Adrenal gland (tissue), 9 donors: ENCODE measurements at regions not wholly inside any gene's neighbourhood (a gene's known extent, or its start where the extent isn't known, plus 50 kb on each side); places are given as distances from the start of the nearest gene placed in this dataset.

Source experiments
- DNase-seq, 7 donors: peaks; one replicate each; pipeline ENCODE4 v3.0.0-alpha.2; 2019 to 2020
- H3K27ac ChIP-seq, 5 donors: fragments of 200-600 bp; sonication (generic) in 4 of 5; 1 replicate in 3 of 5; 2 replicates in 2 of 5; pipeline versions ENCODE4 v1.5.1 to v1.8.0; 2016 to 2020; ENCODE audit warnings: mild to moderate bottlenecking in 1 of 5
- H3K27me3 ChIP-seq: fragments of 200-600 bp; 2 replicates; pipeline ENCODE4 v1.8.0; 2021
- H3K36me3 ChIP-seq, 2 donors: fragments of 200-600 bp; replicated peaks in 1 of 2; 1 replicate in 1 of 2; 2 replicates in 1 of 2; pipeline versions ENCODE4 v1.5.1 to v1.8.0; 2018 to 2022
- H3K4me1 ChIP-seq, 2 donors: fragments of 200-600 bp; replicated peaks in 1 of 2; 1 replicate in 1 of 2; 2 replicates in 1 of 2; pipeline versions ENCODE4 v1.5.1 to v1.8.0; 2018 to 2021
- H3K4me3 ChIP-seq, 4 donors: fragments of 200-600 bp; sonication (generic) in 3 of 4; one replicate each; pipeline ENCODE4 v1.5.1; 2016 to 2018
- H3K9me3 ChIP-seq, 3 donors: fragments of 200-600 bp; sonication (generic) in 1 of 3; replicated peaks in 1 of 3; 1 replicate in 2 of 3; 2 replicates in 1 of 3; pipeline versions ENCODE4 v1.5.1 to v1.8.0; 2016 to 2021
- POLR2A ChIP-seq, 2 donors: fragments of 450-650 bp; IDR thresholded peaks; one replicate each; pipeline ENCODE4 v1.6.1; 2017; ENCODE audit warnings: antibody characterized with exemption in 2 of 2, mild to moderate bottlenecking in 2 of 2, moderate library complexity in 1 of 2
- WGBS, 4 donors: extraction: QIAGEN DNeasy Blood & Tissue Kit in 2 of 4; methylation state at CpG; one replicate each; pipeline versions ENCODE4 v1.1.5 to v1.1.7; 2013 to 2017; 5-methylcytosine and 5-hydroxymethylcytosine counted together
- intact Hi-C, 2 donors: fragments of 100-400 bp; cut with DNase I; formaldehyde crosslinking; loops; one replicate each; pipeline versions ENCODE4 v1.14.1 to v1.15.0; 2022 to 2023
- TF ChIP-seq, protein P1 (sequence below), 6 experiments: fragments of 450-650 bp in 4 of 6; fragments of 200-600 bp in 2 of 6; sonication (generic) in 1 of 6; IDR thresholded peaks; 1 replicate in 5 of 6; 2 replicates in 1 of 6; pipeline versions ENCODE4 v1.5.1 to v1.8.0; 2016 to 2021; ENCODE audit warnings: antibody characterized with exemption in 6 of 6, mild to moderate bottlenecking in 2 of 6, moderate library complexity in 1 of 6
- donor health status: healthy with polysubstance abuse.
- donor health status: Bipolar disorder and iron deficiency.
- donor health status: DM: yes; HTN: yes; CAD: no.
- donor health status: DM: no; HTN: no; CAD: no.
- donor health status: DM: no; HTN: no; CAD: no.

DNA sequence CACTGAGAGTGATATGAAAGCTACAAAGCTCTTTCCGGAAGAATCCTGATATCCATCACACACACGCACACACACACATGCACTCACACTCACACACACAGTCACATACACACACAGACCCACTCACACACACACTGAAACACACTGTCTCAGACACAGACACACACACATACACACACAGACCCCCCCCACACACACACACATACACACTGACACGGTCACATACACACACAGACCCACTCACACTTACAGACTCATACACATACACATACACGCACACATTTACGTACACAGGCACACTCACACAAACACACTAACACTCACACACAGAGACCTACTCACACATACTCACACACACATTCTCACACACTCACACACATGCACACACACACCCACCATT lies 58.6 kb downstream of the LIG4 start:
- Histone ChIP-seq H3K36me3 (no peaks in the 10 kb centered on the region), H3K27ac (no peak overlapping the region), H3K4me3 (no peak overlapping the region), H3K27me3 (no peaks in the 10 kb centered on the region), H3K9me3 (no peaks in the 10 kb centered on the region), H3K4me1 (no peaks in the 10 kb centered on the region)
- TF ChIP-seq, protein P1, sequence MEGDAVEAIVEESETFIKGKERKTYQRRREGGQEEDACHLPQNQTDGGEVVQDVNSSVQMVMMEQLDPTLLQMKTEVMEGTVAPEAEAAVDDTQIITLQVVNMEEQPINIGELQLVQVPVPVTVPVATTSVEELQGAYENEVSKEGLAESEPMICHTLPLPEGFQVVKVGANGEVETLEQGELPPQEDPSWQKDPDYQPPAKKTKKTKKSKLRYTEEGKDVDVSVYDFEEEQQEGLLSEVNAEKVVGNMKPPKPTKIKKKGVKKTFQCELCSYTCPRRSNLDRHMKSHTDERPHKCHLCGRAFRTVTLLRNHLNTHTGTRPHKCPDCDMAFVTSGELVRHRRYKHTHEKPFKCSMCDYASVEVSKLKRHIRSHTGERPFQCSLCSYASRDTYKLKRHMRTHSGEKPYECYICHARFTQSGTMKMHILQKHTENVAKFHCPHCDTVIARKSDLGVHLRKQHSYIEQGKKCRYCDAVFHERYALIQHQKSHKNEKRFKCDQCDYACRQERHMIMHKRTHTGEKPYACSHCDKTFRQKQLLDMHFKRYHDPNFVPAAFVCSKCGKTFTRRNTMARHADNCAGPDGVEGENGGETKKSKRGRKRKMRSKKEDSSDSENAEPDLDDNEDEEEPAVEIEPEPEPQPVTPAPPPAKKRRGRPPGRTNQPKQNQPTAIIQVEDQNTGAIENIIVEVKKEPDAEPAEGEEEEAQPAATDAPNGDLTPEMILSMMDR (IDR thresholded peaks at IDR 0.05) = no peak
- no peak for TF ChIP-seq POLR2A (IDR thresholded peaks at IDR 0.05)
- intact Hi-C loops = loop anchor here (10.0 kb wide), 2 partner anchors 942 to 952 kb away; no protein-coding TSS in a partner anchor
- DNase-seq = no peak
- 81 to 88% (median 85%) methylated on average over 5 of the region's 5 CpGs for WGBS, 4 donors

- peak; percentile 20 to 81 (median 45) for DNase-seq
- Histone ChIP-seq H3K4me1 (no peaks in the 10 kb centered on the region), H3K27ac (no peak overlapping the region), H3K36me3 (no peaks in the 10 kb centered on the region), H3K4me3 (no peak overlapping the region), H3K9me3 (no peaks in the 10 kb centered on the region), H3K27me3 (no peaks in the 10 kb centered on the region)
- intact Hi-C loops = loop anchor here (10.0 kb wide), 2 partner anchors 941 to 951 kb away; no protein-coding TSS in a partner anchor
- TF ChIP-seq, protein P1 (IDR thresholded peaks at IDR 0.05) = peak; percentile 54 to 83 (median 60)
- TF ChIP-seq POLR2A (IDR thresholded peaks at IDR 0.05) = no peak
- WGBS, 4 donors = 34 to 40% (median 38%) methylated on average over 16 of the region's 16 CpGs
Observed at GRCh38 chr13:108155185-108156106, 59.9 kb downstream of the LIG4 start.

DNA sequence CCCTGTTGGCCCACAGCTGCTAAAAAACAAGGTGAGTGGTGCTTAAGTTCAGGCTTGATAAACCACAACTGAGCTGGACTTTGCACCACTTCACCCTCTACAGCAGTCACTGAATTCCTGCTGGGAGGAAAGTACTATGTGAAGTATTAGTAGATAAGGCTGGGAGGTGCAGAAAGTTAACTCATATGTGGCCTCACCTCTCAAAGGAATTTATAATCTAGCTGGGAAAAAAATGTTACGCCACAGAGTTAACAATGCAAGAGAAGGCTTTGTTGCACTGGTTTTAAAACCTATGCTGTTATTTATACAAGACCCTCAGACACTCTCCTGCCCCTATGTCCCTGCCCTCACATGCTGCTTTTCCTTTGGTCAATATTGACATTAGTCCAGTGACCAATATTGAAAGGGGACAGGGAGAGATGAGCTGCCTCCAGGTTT lies 60.9 kb downstream of the LIG4 start:
- TF ChIP-seq, protein P1 (IDR thresholded peaks at IDR 0.05) = no peak
- TF ChIP-seq POLR2A (IDR thresholded peaks at IDR 0.05) = no peak
- 67 to 74% (median 70%) methylated on average over 1 of the region's 1 CpG for whole genome bisulfite sequencing, 4 donors
- intact Hi-C loops = loop anchor here (10.0 kb wide), 2 partner anchors 940 to 950 kb away; no protein-coding TSS in a partner anchor

DNA sequence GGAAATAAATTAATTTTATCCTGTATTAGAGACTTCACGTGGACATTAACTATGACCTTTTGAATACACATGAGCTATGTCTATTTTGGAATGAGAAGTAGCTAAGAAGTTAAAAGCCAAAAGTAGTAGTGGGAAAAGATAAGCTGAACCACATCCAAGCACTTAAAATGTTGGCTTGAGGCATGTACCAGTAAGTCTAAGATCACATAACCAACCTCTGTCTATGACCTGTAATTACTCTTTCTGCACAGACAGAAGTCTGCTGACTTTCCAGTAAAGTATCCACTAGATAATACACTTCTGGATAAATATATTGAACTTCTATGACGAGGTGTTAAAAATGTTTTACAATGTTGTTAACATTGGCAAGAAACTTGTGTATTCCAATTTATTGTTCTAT lies 68.7 kb downstream of the LIG4 start:
- WGBS, 4 donors = 31 to 42% (median 34%) methylated on average over 2 of the region's 2 CpGs
- intact Hi-C loops = no loop called here

More for the DNA sequence above, 60.9 kb downstream of the LIG4 start:
- Histone ChIP-seq H3K27ac (no peak overlapping the region), H3K4me3 (no peak overlapping the region), H3K27me3 (no peaks in the 10 kb centered on the region), H3K9me3 (no peaks in the 10 kb centered on the region), H3K36me3 (no peaks in the 10 kb centered on the region), H3K4me1 (no peaks in the 10 kb centered on the region)
- no peak for DNase-seq

More for the DNA sequence above, 68.7 kb downstream of the LIG4 start:
- DNase-seq = no peak
- H3K4me3 ChIP-seq = no peak overlapping the region
- H3K4me1 ChIP-seq = no peaks in the 10 kb centered on the region
- H3K27ac ChIP-seq = no peak overlapping the region
- TF ChIP-seq POLR2A (IDR thresholded peaks at IDR 0.05) = no peak
- TF ChIP-seq, protein P1 (IDR thresholded peaks at IDR 0.05) = no peak
- no peaks in the 10 kb centered on the region for H3K9me3 ChIP-seq
- no peaks in the 10 kb centered on the region for H3K36me3 ChIP-seq
- H3K27me3 ChIP-seq = no peaks in the 10 kb centered on the region
